NCI-H1694 treated with DMSO at 0.1 percent for 48 hours (cell line): ENCODE measurements at regions not wholly inside any gene's neighbourhood (a gene's known extent, or its start where the extent isn't known, plus 50 kb on each side); places are given as distances from the start of the nearest gene placed in this dataset.

Experiments used
- DNase-seq: peaks from one replicate; lab custom pipeline; 2025; lab: John Stamatoyannopoulos, UW

- no peak for DNase-seq
Measured at GRCh38 chr16:66171578-66171977, 194.9 kb upstream of the CDH5 start.

GRCh38 chr16:66170989-66171388, 195.5 kb upstream of the CDH5 start:
- DNase-seq, result no peak

- DNase-seq, result no peak
Measured at GRCh38 chr16:66169817-66170216, 196.7 kb upstream of the CDH5 start.

- no peak for DNase-seq
Measured at GRCh38 chr16:66168777-66169176, 197.7 kb upstream of the CDH5 start.

GRCh38 chr16:66167564-66168291, 198.8 kb upstream of the CDH5 start:
- DNase-seq, result no peak

- no peak for DNase-seq
Measured at GRCh38 chr16:66166490-66166889, 200.0 kb upstream of the CDH5 start.

- DNase-seq, result no peak
Measured at GRCh38 chr16:66165879-66166278, 200.6 kb upstream of the CDH5 start.

- no peak for DNase-seq
Measured at GRCh38 chr16:66164581-66165247, 201.8 kb upstream of the CDH5 start.

GRCh38 chr16:66162821-66163220, 203.7 kb upstream of the CDH5 start:
- DNase-seq, result no peak

GRCh38 chr16:66161942-66162341, 204.5 kb upstream of the CDH5 start:
- DNase-seq, result no peak

- no peak for DNase-seq
Measured at GRCh38 chr16:66161269-66161668, 205.2 kb upstream of the CDH5 start.

GRCh38 chr16:66159987-66160386, 206.5 kb upstream of the CDH5 start:
- no peak for DNase-seq

- DNase-seq, result no peak
Measured at GRCh38 chr16:66156538-66156937, 210.0 kb upstream of the CDH5 start.

GRCh38 chr16:66155933-66156332, 210.6 kb upstream of the CDH5 start:
- no peak for DNase-seq

- DNase-seq, result no peak
Measured at GRCh38 chr16:66154801-66155200, 211.7 kb upstream of the CDH5 start.

- DNase-seq, result no peak
Measured at GRCh38 chr16:66152823-66153393, 213.6 kb upstream of the CDH5 start.

GRCh38 chr16:66152181-66152580, 214.3 kb upstream of the CDH5 start:
- DNase-seq, result no peak

GRCh38 chr16:66150698-66151482, 215.6 kb upstream of the CDH5 start:
- DNase-seq, result no peak

- DNase-seq, result peak; percentile 15
Measured at GRCh38 chr16:66147291-66147690, 219.2 kb upstream of the CDH5 start.

- no peak for DNase-seq
Measured at GRCh38 chr16:66146798-66147197, 219.7 kb upstream of the CDH5 start.

- peak; percentile 80 for DNase-seq
Measured at GRCh38 chr16:66144641-66145040, 221.8 kb upstream of the CDH5 start.

GRCh38 chr16:66143415-66143814, 223.1 kb upstream of the CDH5 start:
- DNase-seq, result no peak

GRCh38 chr16:66141885-66142284, 224.6 kb upstream of the CDH5 start:
- no peak for DNase-seq
